GM23248 (cell line): ENCODE measurements at regions not wholly inside any gene's neighbourhood (a gene's known extent, or its start where the extent isn't known, plus 50 kb on each side); places are given as distances from the start of the nearest gene placed in this dataset.

Experiments used
- DNase-seq: peaks from one replicate; pipeline ENCODE4 v3.0.0-alpha.2; 2015
- H2AFZ ChIP-seq: fragments of 200-600 bp; sonication (generic); 2 replicates; pipeline ENCODE4 v1.6.1; 2016; ENCODE audit warnings: antibody characterized with exemption
- H3F3A ChIP-seq: fragments of 200-600 bp; sonication (generic); 2 replicates; pipeline ENCODE4 v1.6.1; 2016; ENCODE audit warnings: mild to moderate bottlenecking, antibody characterized with exemption, mixed run types; ENCODE audit not compliant: insufficient read depth
- H3K27ac ChIP-seq: fragments of 200-600 bp; sonication (generic); 2 replicates; pipeline ENCODE4 v1.5.1; 2016; ENCODE audit warnings: mild to moderate bottlenecking
- H3K27me3 ChIP-seq: fragments of 200-600 bp; sonication (generic); replicated peaks from 2 replicates; pipeline ENCODE4 v1.6.1; 2016; ENCODE audit warnings: mild to moderate bottlenecking; ENCODE audit not compliant: insufficient read depth
- H3K36me3 ChIP-seq: fragments of 200-600 bp; sonication (generic); 2 replicates; pipeline ENCODE4 v1.6.1; 2016; ENCODE audit warnings: low read depth, mild to moderate bottlenecking
- H3K4me1 ChIP-seq: fragments of 200-600 bp; sonication (generic); 2 replicates; pipeline ENCODE4 v1.6.1; 2016; ENCODE audit warnings: mild to moderate bottlenecking; ENCODE audit not compliant: insufficient read depth
- H3K4me2 ChIP-seq: fragments of 200-600 bp; sonication (generic); one replicate; pipeline ENCODE4 v1.6.1; 2016; ENCODE audit warnings: mild to moderate bottlenecking; ENCODE audit not compliant: unreplicated experiment
- H3K4me3 ChIP-seq: fragments of 200-600 bp; sonication (generic); 2 replicates; pipeline ENCODE4 v1.5.1; 2016; ENCODE audit warnings: mild to moderate bottlenecking
- H3K79me2 ChIP-seq: fragments of 200-600 bp; sonication (generic); 2 replicates; pipeline ENCODE4 v1.6.1; 2016; ENCODE audit warnings: mild to moderate bottlenecking; ENCODE audit not compliant: insufficient read depth
- H3K9ac ChIP-seq: fragments of 200-600 bp; sonication (generic); 2 replicates; pipeline ENCODE4 v1.6.1; 2016; ENCODE audit warnings: mild to moderate bottlenecking
- H3K9me2 ChIP-seq: fragments of 200-600 bp; sonication (generic); 2 replicates; pipeline ENCODE4 v1.6.1; 2016; ENCODE audit warnings: mixed run types, mild to moderate bottlenecking, moderate library complexity; ENCODE audit not compliant: insufficient read depth
- H3K9me3 ChIP-seq: fragments of 200-600 bp; sonication (generic); one replicate; pipeline ENCODE4 v1.6.1; 2017; ENCODE audit warnings: low read depth
- H4K20me1 ChIP-seq: fragments of 200-600 bp; sonication (generic); 2 replicates; pipeline ENCODE4 v1.6.0; 2016; ENCODE audit not compliant: insufficient read depth
- EZH2 ChIP-seq: fragments of 200-600 bp; sonication (generic); IDR thresholded peaks from 2 replicates; pipeline ENCODE4 v1.6.1; 2018; ENCODE audit warnings: antibody characterized with exemption, mild to moderate bottlenecking; ENCODE audit not compliant: insufficient read depth, poor library complexity, severe bottlenecking
- EZH2phosphoT487 ChIP-seq: fragments of 200-600 bp; sonication (generic); IDR thresholded peaks from 2 replicates; pipeline ENCODE4 v1.6.1; 2018; ENCODE audit warnings: antibody characterized with exemption, moderate library complexity, mild to moderate bottlenecking, low read depth; ENCODE audit not compliant: insufficient read depth
- WGBS, 2 experiments: methylation state at CpG; one replicate each; pipeline ENCODE4 v1.1.6; 2015 to 2017; ENCODE audit warnings: low lambda C conversion rate in 2 of 2, low coverage in 1 of 2; ENCODE audit errors: missing lambda C conversion rate in 2 of 2; 5-methylcytosine and 5-hydroxymethylcytosine counted together
- in situ Hi-C: fragments of 300-500 bp; cut with MboI; formaldehyde crosslinking; loops from 2 replicates; pipeline ENCODE4 v1.15.0; 2020

DNA sequence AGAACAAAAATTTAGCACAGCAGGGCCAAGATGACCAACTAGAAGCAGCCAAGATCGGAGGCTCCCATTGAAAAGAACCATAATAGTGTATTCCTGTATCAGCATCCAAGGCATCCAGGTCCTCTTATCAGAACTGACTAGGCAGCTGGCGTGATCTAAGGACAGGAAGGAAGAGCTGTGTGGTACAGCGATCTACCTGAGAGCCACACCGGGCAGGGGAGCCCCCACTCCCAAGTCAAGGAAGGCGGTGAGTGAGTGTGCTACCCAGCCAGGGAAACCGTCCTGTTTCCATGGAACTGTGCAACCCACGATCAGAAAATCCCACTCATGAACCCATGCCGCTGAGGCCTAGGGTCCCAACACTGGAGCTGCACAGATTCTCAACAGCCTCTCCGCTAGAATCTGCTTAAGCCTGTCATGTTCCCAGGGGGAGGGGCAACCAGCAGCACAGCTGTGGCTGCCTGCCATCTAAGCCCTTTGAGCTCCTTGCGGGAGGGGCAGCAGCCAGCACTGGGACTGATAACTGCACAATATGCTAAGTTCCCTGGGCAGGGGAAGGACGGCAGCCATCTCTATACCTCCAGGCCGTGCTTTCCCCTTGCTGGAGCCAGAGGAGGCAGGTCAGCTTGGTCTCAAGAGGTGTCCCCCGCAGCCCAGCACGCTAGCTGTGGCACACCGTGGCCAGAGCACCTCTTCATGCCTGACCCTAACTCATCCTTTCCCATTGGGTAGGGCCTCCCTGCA, 213.0 kb upstream of the SMIM30 start:
- Histone ChIP-seq H2AFZ (no peak overlapping the region), H3K9ac (no peak overlapping the region), H3F3A (no peaks in the 10 kb centered on the region), H3K4me2 (no peak overlapping the region), H3K27ac (no peak overlapping the region), H3K27me3 (no peaks in the 10 kb centered on the region; the same call in 1 of the 2 replicates), H3K9me3 (no peaks in the 10 kb centered on the region), H3K9me2 (no peaks in the 10 kb centered on the region), H3K79me2 (no peaks in the 10 kb centered on the region), H3K4me1 (no peaks in the 10 kb centered on the region), H3K36me3 (no peaks in the 10 kb centered on the region), H4K20me1 (no peaks in the 10 kb centered on the region), H3K4me3 (no peak overlapping the region)
- in situ Hi-C loops = no loop called here
- 40 to 49% methylated on average over 14 to 15 of the region's 15 CpGs for WGBS, 2 experiments
- DNase-seq = no peak
- no peak for TF ChIP-seq EZH2phosphoT487
- TF ChIP-seq EZH2 = no peak

DNA sequence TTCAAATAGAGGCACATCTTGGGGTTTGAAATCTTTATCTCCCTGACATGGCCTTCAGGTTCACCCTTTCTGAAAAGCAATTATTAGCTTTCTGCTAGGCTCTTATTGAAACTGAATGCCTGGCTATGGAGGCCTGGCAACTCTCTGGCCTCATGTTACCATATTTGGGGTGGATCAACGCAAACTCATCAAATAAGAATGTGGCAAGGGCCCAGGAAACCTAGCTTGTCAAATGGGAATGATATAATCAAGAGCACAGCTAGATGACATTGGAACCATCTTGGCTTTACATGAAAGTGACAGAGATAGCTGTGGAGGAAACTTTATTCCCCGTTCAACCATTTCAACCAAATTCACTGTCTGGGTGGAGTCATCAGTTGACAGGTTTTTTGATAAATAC, 202.8 kb upstream of the SMIM30 start:
- Histone ChIP-seq H3K4me1 (no peaks in the 10 kb centered on the region), H3K4me3 (no peak overlapping the region), H3K27me3 (no peaks in the 10 kb centered on the region), H3K9me2 (no peaks in the 10 kb centered on the region; the same call in 1 of the 2 replicates), H2AFZ (no peak overlapping the region), H3K9ac (no peak overlapping the region), H3K9me3 (no peaks in the 10 kb centered on the region), H4K20me1 (no peaks in the 10 kb centered on the region), H3K4me2 (no peak overlapping the region), H3K36me3 (no peaks in the 10 kb centered on the region), H3K79me2 (no peaks in the 10 kb centered on the region), H3F3A (no peaks in the 10 kb centered on the region), H3K27ac (no peak overlapping the region)
- 3% methylated on average over 2 of the region's 2 CpGs for WGBS, 2 experiments
- TF ChIP-seq EZH2phosphoT487 (no peak), EZH2 (no peak)
- DNase-seq = peak; percentile 2
- in situ Hi-C loops = no loop called here

DNA sequence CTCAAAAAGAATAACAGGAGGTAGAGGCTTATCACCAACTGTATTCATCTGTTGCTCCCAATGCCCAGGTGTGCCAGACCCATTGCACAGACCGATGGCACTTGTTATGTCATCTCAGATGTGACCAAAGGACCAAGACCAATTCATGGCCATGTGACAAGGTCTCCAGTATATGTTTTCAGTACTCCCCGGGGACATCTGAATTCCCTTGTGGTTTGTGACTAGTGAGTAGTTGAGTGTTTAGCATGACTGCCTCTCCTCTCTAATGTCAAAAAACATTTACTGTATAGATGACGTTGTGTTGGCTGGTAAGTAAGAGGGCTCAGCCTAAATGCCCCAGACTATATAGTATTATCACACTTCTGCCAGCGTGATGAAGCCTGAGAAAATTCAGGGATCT, 202.1 kb upstream of the SMIM30 start:
- TF ChIP-seq EZH2 = no peak
- no peak for TF ChIP-seq EZH2phosphoT487
- in situ Hi-C loops = no loop called here
- Histone ChIP-seq H3K27ac (no peak overlapping the region), H3K36me3 (no peaks in the 10 kb centered on the region), H3K79me2 (no peaks in the 10 kb centered on the region), H3K4me3 (no peak overlapping the region), H3K27me3 (no peaks in the 10 kb centered on the region), H4K20me1 (no peaks in the 10 kb centered on the region), H2AFZ (no peak overlapping the region), H3K4me1 (no peaks in the 10 kb centered on the region), H3K4me2 (no peak overlapping the region), H3K9ac (no peak overlapping the region), H3F3A (no peaks in the 10 kb centered on the region), H3K9me3 (no peaks in the 10 kb centered on the region), H3K9me2 (no peaks in the 10 kb centered on the region; the same call in 1 of the 2 replicates)
- 18 to 22% methylated on average over 4 of the region's 4 CpGs for WGBS, 2 experiments
- no peak for DNase-seq

DNA sequence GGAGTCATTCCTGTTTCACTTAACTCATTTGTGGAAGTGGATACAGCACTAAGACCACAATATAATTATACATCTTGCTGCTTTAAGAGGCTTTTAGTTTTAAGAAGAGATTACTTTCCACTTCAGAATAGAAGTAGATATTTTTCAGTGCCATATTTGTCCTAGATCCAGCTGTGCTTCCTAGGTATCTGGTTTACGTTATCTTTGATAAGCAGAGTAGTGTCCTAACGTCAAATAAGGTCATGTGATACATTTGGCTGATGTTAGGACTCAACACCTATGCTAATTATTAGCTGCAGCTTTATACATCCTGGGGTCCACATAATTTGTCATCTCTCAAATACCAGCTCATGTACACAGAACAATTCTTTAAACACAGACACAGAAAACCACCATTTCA, 196.2 kb upstream of the SMIM30 start:
- Histone ChIP-seq H3K79me2 (no peaks in the 10 kb centered on the region), H3K4me1 (no peaks in the 10 kb centered on the region), H3K9ac (no peak overlapping the region), H4K20me1 (no peaks in the 10 kb centered on the region), H3K9me3 (no peaks in the 10 kb centered on the region), H3K9me2 (no peaks in the 10 kb centered on the region), H3K4me3 (no peak overlapping the region), H2AFZ (no peak overlapping the region), H3K4me2 (no peak overlapping the region), H3F3A (no peaks in the 10 kb centered on the region), H3K27ac (no peak overlapping the region), H3K27me3 (no peaks in the 10 kb centered on the region), H3K36me3 (no peaks in the 10 kb centered on the region)
- TF ChIP-seq EZH2phosphoT487 (no peak), EZH2 (no peak)
- in situ Hi-C loops = no loop called here
- no peak for DNase-seq
- WGBS, 2 experiments = 2 to 4% methylated on average over 2 of the region's 2 CpGs
